COLO668 (cell line): ENCODE measurements at regions not wholly inside any gene's neighbourhood (a gene's known extent, or its start where the extent isn't known, plus 50 kb on each side); places are given as distances from the start of the nearest gene placed in this dataset.
"Not testable (repeated sequence)": the region's sequence is repeated elsewhere in the genome, so short reads cannot be mapped to it uniquely, and the experiment has no call there.

ENCODE experiments used
- DNase-seq: peaks from one replicate; lab custom pipeline; 2025; ENCODE audit not compliant: unreplicated experiment; lab: John Stamatoyannopoulos, UW

GRCh38 chr13:62130062-62130970 lies 714.7 kb upstream of the PCDH20 start:
- no peak for DNase-seq

- DNase-seq, result no peak
Observed at GRCh38 chr13:62129000-62129551, 713.4 kb upstream of the PCDH20 start.

GRCh38 chr13:62126400-62126799 lies 710.8 kb upstream of the PCDH20 start:
- no peak for DNase-seq

DNA sequence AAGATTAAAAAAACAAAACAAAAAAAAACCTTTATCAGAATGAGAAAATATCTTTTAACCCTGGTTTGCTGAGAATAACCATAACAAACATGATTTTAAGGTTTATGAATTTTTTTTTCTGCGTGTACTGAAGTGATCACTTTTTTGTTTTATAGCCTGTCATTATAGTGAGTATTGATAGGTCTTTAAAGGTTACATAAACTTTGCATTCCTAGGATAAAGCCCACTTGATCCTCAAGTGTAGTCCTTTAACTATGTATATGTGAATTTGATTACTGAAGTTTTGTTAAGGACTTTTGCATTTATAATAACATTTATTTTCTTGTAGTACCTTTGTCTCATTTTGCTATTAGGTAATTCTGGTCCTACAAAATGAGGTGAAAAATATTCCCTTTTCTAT lies 709.8 kb upstream of the PCDH20 start:
- no peak for DNase-seq

GRCh38 chr13:62123409-62123808 lies 707.8 kb upstream of the PCDH20 start:
- no peak for DNase-seq

- DNase-seq, result no peak
Observed at GRCh38 chr13:62122434-62122833, 706.8 kb upstream of the PCDH20 start.

DNA sequence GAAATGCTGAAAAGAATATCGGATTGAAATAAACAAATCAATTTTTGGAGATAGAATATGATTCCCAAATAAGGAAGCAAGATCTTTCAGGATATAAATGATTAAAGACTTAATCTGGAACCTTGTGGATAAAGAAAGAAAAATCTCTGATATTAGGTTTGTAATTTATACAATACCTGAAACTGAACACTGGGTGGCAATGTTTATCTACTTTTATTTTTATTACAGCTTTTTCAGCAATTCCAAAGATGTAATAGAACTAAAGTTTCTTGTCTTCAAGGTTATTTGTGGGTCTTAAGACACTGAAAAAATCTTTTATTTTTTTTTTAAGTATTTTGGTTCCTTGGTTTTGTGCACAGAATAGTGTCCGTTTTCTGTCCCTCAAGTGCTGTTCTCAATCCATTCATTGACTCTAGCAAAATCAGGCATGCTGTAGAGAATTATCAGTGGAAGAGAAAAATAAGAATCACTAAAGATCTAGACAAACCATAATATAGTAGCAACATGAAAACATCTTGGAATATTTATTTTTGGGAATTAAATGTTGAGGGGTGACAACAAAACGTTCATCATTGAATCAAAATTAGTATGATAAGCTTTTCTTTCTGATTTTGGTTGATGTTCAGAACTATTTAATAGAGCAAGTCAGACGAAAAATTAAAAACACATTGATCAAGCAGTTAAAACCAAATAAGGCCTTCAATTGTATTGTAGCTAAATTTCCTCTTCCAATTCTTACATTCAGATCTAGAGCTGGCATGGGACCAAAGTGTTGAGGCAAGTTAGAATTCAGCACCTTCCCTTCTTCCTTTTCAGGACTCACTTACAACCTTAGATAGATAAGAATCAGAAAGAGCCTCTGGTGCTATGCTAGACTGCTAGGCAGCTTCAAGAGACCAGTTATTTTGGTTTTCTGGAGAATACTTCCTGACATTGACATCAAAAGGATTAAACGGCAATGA lies 704.4 kb upstream of the PCDH20 start:
- no peak for DNase-seq

- no peak for DNase-seq
Observed at GRCh38 chr13:62115831-62116230, 700.2 kb upstream of the PCDH20 start.

DNA sequence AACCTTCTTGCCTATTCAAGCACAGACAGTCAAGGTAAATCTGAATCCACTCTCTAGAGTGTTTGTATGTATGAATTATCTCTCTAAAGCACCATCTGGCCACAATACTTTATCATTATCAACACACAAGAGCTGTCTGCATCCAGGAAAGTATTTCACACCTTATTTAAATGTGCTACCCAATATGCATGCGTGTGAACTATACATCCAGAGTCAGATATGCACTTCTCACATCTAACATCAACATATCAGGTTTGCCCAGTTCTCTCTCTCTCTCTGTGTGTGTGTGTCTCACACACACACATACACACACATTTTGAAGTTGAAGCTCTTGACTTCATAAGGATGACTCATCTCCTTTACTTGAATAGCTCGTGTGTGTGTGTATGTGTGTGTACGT lies 697.5 kb upstream of the PCDH20 start:
- DNase-seq, result no peak

GRCh38 chr13:62110079-62110478 lies 694.4 kb upstream of the PCDH20 start:
- no peak for DNase-seq

DNA sequence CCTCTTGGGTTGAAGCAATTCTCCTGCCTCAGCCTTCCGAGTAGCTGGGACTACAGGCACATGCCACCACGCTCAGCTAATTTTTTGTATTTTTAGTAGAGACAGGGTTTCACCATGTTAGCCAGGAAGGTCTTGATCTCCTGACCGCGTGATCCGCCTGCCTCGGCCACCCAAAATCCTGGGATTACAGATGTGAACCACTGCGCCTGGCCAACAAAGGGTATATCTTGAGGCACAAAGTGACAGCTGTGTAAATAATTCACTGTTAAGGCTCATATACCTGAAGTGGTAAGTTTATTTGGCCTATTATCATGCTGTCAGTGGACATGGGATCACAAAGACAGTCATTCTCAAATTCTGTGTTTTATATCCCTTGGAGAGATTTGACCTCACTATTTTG lies 688.5 kb upstream of the PCDH20 start:
- not testable (repeated sequence) for DNase-seq

DNA sequence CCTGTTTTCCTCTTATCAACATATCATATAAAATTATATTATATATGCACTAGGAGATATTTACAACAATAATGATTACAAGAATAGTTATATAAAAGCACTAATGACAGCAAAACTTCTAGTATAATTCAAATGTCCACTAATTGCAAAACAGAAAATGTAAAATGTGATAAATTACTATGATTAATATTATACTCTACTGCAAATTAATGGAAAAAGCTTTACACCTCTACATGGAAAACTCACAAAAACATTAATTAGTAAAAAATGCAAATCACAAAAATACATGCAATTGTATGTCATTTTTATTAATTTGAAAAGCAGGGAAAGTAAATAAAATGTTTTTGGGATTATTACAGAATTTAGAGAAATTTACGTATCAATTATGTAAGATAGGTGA lies 681.0 kb upstream of the PCDH20 start:
- DNase-seq, result no peak

- no peak for DNase-seq
Observed at GRCh38 chr13:62094932-62095331, 679.3 kb upstream of the PCDH20 start.

DNA sequence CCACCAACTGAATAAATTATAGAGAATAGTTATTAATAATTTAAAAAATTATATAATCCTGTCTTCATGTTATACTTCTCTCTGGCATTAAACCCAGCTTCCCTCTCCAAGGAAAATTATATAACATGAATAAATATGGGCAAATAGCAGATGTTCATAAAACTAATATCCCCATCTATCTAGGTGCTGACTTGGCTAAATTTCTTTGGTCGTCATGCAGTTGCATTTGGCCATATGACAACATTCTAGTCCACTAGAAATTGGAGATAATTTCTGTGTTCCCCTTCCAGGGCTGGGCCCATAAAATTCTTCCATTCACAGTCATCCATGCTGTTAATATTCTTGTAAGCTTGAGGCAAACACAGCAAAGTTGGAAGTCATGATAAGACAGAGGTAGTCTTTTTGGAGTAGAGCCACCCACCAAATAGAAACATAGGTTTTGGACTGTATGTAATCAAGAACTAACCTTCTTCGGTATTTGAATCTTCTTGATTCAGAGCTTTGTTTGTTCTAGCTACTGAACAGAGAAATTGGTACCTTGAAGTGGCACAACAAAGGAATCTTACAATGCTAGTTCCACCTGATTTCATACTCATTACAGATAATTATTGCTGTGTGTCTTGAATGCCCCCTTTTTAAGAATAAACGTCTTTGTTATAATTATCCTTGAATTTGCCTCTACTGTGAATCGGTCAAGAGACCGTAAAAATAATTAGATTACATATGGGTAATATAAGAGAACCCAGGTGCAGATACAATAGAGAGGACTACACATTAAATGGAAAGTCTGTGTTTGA lies 678.5 kb upstream of the PCDH20 start:
- no peak for DNase-seq

- DNase-seq, result no peak
Observed at GRCh38 chr13:62092949-62093348, 677.3 kb upstream of the PCDH20 start.

DNA sequence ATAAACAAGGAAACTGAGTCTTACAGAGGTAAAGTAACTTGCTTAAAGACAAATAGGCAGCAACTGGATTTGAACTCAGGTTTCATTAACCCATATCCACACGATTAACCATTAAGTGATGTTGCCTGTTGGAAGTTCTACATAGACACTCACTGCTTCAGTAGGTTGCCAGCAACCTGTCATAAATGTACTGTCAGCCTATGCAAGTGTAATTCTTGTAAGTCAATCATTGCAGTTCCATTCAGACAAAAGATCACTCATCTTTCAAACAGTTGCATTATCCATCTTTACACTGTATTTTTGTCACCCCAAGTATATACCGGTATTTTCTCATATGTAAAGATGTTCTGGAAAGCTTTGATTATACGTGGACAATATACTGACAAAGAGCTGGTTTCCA lies 676.9 kb upstream of the PCDH20 start:
- DNase-seq, result no peak

- DNase-seq, result no peak
Observed at GRCh38 chr13:62088165-62088564, 672.5 kb upstream of the PCDH20 start.

GRCh38 chr13:62087124-62087523 lies 671.5 kb upstream of the PCDH20 start:
- no peak for DNase-seq

GRCh38 chr13:62085337-62086229 lies 669.9 kb upstream of the PCDH20 start:
- DNase-seq, result no peak

- no peak for DNase-seq
Observed at GRCh38 chr13:62084728-62085127, 669.1 kb upstream of the PCDH20 start.
